OCI-LY3 (cell line): ENCODE measurements at regions not wholly inside any gene's neighbourhood (a gene's known extent, or its start where the extent isn't known, plus 50 kb on each side); places are given as distances from the start of the nearest gene placed in this dataset.

ENCODE experiments used
- H2AFZ ChIP-seq: fragments of 200-600, 300-600 bp; shearing (Covaris generic); 2 replicates; pipeline ENCODE4 v1.6.0; 2014; ENCODE audit warnings: antibody characterized with exemption, low read depth, low read length
- H3K27ac ChIP-seq: fragments of 200-600, 300-600 bp; sonication (generic); 2 replicates; pipeline ENCODE4 v1.5.1; 2014; ENCODE audit warnings: mild to moderate bottlenecking, low read length, moderate library complexity, mixed read lengths
- H3K27me3 ChIP-seq: fragments of 200-600, 300-600 bp; sonication (generic); 2 replicates; pipeline ENCODE4 v1.6.1; 2014; ENCODE audit warnings: low read depth, low read length, mixed read lengths
- H3K36me3 ChIP-seq: fragments of 200-600, 300-600 bp; sonication (generic); replicated peaks from 2 replicates; pipeline ENCODE3; 2014; ENCODE audit warnings: low read depth, low read length, mixed read lengths
- H3K4me1 ChIP-seq: fragments of 300-600, 200-600 bp; sonication (generic); 2 replicates; pipeline ENCODE4 v1.6.1; 2014; ENCODE audit warnings: low read length, mixed read lengths
- H3K4me2 ChIP-seq: fragments of 200-600, 300-600 bp; sonication (generic); 2 replicates; pipeline ENCODE4 v1.6.1; 2014; ENCODE audit warnings: low read length, mixed read lengths
- H3K4me3 ChIP-seq: fragments of 300-600, 200-600 bp; sonication (generic); 2 replicates; pipeline ENCODE4 v1.5.1; 2014; ENCODE audit warnings: antibody characterized with exemption, mild to moderate bottlenecking, low read length, moderate library complexity
- H3K79me2 ChIP-seq: fragments of 300-600, 200-600 bp; shearing (Covaris generic); 2 replicates; pipeline ENCODE4 v1.6.1; 2014; ENCODE audit warnings: mild to moderate bottlenecking, low read length, mixed read lengths
- H3K9ac ChIP-seq: fragments of 300-600, 200-600 bp; shearing (Covaris generic); 2 replicates; pipeline ENCODE4 v1.6.0; 2014; ENCODE audit warnings: mild to moderate bottlenecking, low read length, moderate library complexity
- H3K9me3 ChIP-seq: fragments of 200-600, 300-600 bp; shearing (Covaris generic); 2 replicates; pipeline ENCODE4 v1.6.1; 2014; ENCODE audit warnings: low read length, mixed read lengths; ENCODE audit not compliant: insufficient read depth
- H4K20me1 ChIP-seq: fragments of 200-600, 300-600 bp; sonication (generic); 2 replicates; pipeline ENCODE4 v1.6.1; 2016; ENCODE audit warnings: low read length, mixed read lengths; ENCODE audit not compliant: insufficient read depth
- CTCF ChIP-seq: fragments of 200-600, 300-600 bp; sonication (generic); IDR thresholded peaks from 2 replicates; pipeline ENCODE4 v1.5.1; 2014; ENCODE audit warnings: antibody characterized with exemption, low read length, low read depth
- EZH2phosphoT487 ChIP-seq: fragments of 200-600 bp; shearing (Covaris generic); IDR thresholded peaks from 2 replicates; pipeline ENCODE4 v1.6.1; 2018; ENCODE audit warnings: antibody characterized with exemption, mixed run types, low read depth

GRCh38 chr5:155556222-155556621, 542.7 kb downstream of the KIF4B start:
- H3K4me2 ChIP-seq: no peak overlapping the region
- H2AFZ ChIP-seq: no peak overlapping the region
- H3K27ac ChIP-seq: no peak overlapping the region
- H3K4me1 ChIP-seq: no peaks in the 10 kb centered on the region
- TF ChIP-seq CTCF (no peak), EZH2phosphoT487 (no peak)
- H3K4me3 ChIP-seq: no peak overlapping the region
- no peaks in the 10 kb centered on the region for H3K36me3 ChIP-seq
- no peaks in the 10 kb centered on the region for H3K79me2 ChIP-seq
- no peak overlapping the region for H3K9ac ChIP-seq
- H3K9me3 ChIP-seq: no peaks in the 10 kb centered on the region
- H3K27me3 ChIP-seq: no peaks in the 10 kb centered on the region
- H4K20me1 ChIP-seq: no peaks in the 10 kb centered on the region

- Histone ChIP-seq H3K9me3 (no peaks in the 10 kb centered on the region), H3K4me1 (no peaks in the 10 kb centered on the region), H3K9ac (no peak overlapping the region), H3K4me3 (no peak overlapping the region), H2AFZ (no peak overlapping the region), H3K27ac (no peak overlapping the region), H3K36me3 (no peaks in the 10 kb centered on the region), H3K4me2 (no peak overlapping the region), H4K20me1 (no peaks in the 10 kb centered on the region), H3K79me2 (no peaks in the 10 kb centered on the region), H3K27me3 (no peaks in the 10 kb centered on the region)
- TF ChIP-seq EZH2phosphoT487 (no peak), CTCF (no peak)
Observed at GRCh38 chr5:155556700-155557099, 543.1 kb downstream of the KIF4B start.

- H4K20me1 ChIP-seq: no peaks in the 10 kb centered on the region
- H2AFZ ChIP-seq: no peak overlapping the region
- H3K4me3 ChIP-seq: no peak overlapping the region
- no peak overlapping the region for H3K9ac ChIP-seq
- no peaks in the 10 kb centered on the region for H3K9me3 ChIP-seq
- TF ChIP-seq EZH2phosphoT487 (no peak), CTCF (no peak)
- no peaks in the 10 kb centered on the region for H3K79me2 ChIP-seq
- H3K4me2 ChIP-seq: no peak overlapping the region
- H3K4me1 ChIP-seq: no peaks in the 10 kb centered on the region
- no peak overlapping the region for H3K27ac ChIP-seq
- H3K36me3 ChIP-seq: no peaks in the 10 kb centered on the region
- no peaks in the 10 kb centered on the region for H3K27me3 ChIP-seq
Observed at GRCh38 chr5:155562158-155562557, 548.6 kb downstream of the KIF4B start.

- H3K9ac ChIP-seq: no peak overlapping the region
- H3K36me3 ChIP-seq: no peaks in the 10 kb centered on the region
- H3K9me3 ChIP-seq: no peaks in the 10 kb centered on the region
- H3K27ac ChIP-seq: no peak overlapping the region
- H2AFZ ChIP-seq: no peak overlapping the region
- no peak overlapping the region for H3K4me3 ChIP-seq
- no peaks in the 10 kb centered on the region for H3K79me2 ChIP-seq
- H3K27me3 ChIP-seq: no peaks in the 10 kb centered on the region
- H3K4me1 ChIP-seq: no peaks in the 10 kb centered on the region
- no peaks in the 10 kb centered on the region for H4K20me1 ChIP-seq
- H3K4me2 ChIP-seq: no peak overlapping the region
- TF ChIP-seq EZH2phosphoT487 (no peak), CTCF (no peak)
Observed at GRCh38 chr5:155564541-155564940, 551.0 kb downstream of the KIF4B start.
